Transverse colon (tissue), 4 donors: ENCODE measurements at regions not wholly inside any gene's neighbourhood (a gene's known extent, or its start where the extent isn't known, plus 50 kb on each side); places are given as distances from the start of the nearest gene placed in this dataset.

ENCODE experiments used
- DNase-seq: peaks from one replicate; pipeline ENCODE4 v3.0.0-alpha.2; 2019
- H3K27ac ChIP-seq, 4 donors: fragments of 200-600 bp; sonication (generic); 2 replicates each; pipeline ENCODE4 v1.5.1; 2016 to 2018; ENCODE audit warnings: inconsistent platforms in 4 of 4
- H3K27me3 ChIP-seq: fragments of 200-600 bp; sonication (generic); 2 replicates; pipeline ENCODE4 v1.5.1; 2017; ENCODE audit warnings: inconsistent platforms
- H3K36me3 ChIP-seq, 4 donors: fragments of 200-600 bp; sonication (generic); 2 replicates each; pipeline ENCODE4 v1.5.1; 2017 to 2019; ENCODE audit warnings: inconsistent platforms in 4 of 4
- H3K4me1 ChIP-seq, 4 donors: fragments of 200-600 bp; sonication (generic); 2 replicates each; pipeline ENCODE4 v1.5.1; 2017 to 2020; ENCODE audit warnings: inconsistent platforms in 4 of 4
- H3K4me3 ChIP-seq, 4 donors: fragments of 200-600 bp; sonication (generic); 1 replicate in 1 of 4; 2 replicates in 3 of 4; pipeline versions ENCODE4 v1.5.1 to v1.6.1; 2017 to 2019; ENCODE audit warnings: inconsistent platforms in 4 of 4
- H3K9me3 ChIP-seq, 2 donors: fragments of 200-600 bp; sonication (generic); 2 replicates each; pipeline ENCODE4 v1.5.1; 2017 to 2019; ENCODE audit warnings: inconsistent platforms in 2 of 2
- CTCF ChIP-seq, 5 experiments: fragments of 200-600 bp in 3 of 5; fragments of 450-650 bp in 2 of 5; sonication (generic) in 3 of 5; IDR thresholded peaks; 1 replicate in 2 of 5; 2 replicates in 3 of 5; pipeline ENCODE4 v1.5.1; 2016 to 2017; ENCODE audit warnings: antibody characterized with exemption in 5 of 5, inconsistent platforms in 3 of 5, mild to moderate bottlenecking in 2 of 5, moderate library complexity in 1 of 5
- EP300 ChIP-seq: sonication (generic); formaldehyde crosslinking; IDR thresholded peaks from one replicate; pipeline ENCODE4 v1.6.1; 2017; ENCODE audit warnings: antibody characterized with exemption, low read depth
- POLR2A ChIP-seq: fragments of 450-650 bp; IDR thresholded peaks from one replicate; pipeline ENCODE4 v1.6.1; 2016; ENCODE audit warnings: antibody characterized with exemption, mild to moderate bottlenecking, moderate library complexity
- POLR2AphosphoS5 ChIP-seq, 3 donors: sonication (generic); formaldehyde crosslinking; IDR thresholded peaks; one replicate each; pipeline ENCODE4 v1.6.1; 2016; ENCODE audit warnings: antibody characterized with exemption in 3 of 3
- WGBS, 2 donors: methylation state at CpG; one replicate each; pipeline ENCODE4 v1.1.5; 2018; ENCODE audit warnings: low coverage in 1 of 2; 5-methylcytosine and 5-hydroxymethylcytosine counted together
- in situ Hi-C, 4 donors: fragments of 200-750 bp; cut with MboI; loops; one replicate each; pipeline versions ENCODE4 v1.15.0 to v1.15.1; 2017; ENCODE audit warnings: low sequenced_read_pairs in 3 of 4, low pct_ligation_motif_present in 1 of 4, low pct_unique_long_range_greater_than_20kb in 1 of 4
- intact Hi-C: fragments of 100-400 bp; cut with DNase I; formaldehyde crosslinking; loops from one replicate; pipeline ENCODE4 v1.15.1; 2023; ENCODE audit warnings: low total_unique reads

- DNase-seq = no peak
Observed at GRCh38 chr5:98700730-98701129, 72.7 kb upstream of the RGMB start.

GRCh38 chr5:98705841-98706240 lies 67.6 kb upstream of the RGMB start:
- intact Hi-C loops = no loop called here
- 88 to 92% methylated on average over 2 of the region's 2 CpGs for WGBS, 2 donors
- no peak overlapping the region for H3K27ac ChIP-seq

More at GRCh38 chr5:98700730-98701129, 72.7 kb upstream of the RGMB start:
- WGBS, 2 donors = 81% methylated on average over 2 of the region's 2 CpGs; no CpG with 5 or more reads in 1 of the 2 donors
- Histone ChIP-seq H3K4me3 (no peak overlapping the region), H3K27me3 (no peaks in the 10 kb centered on the region), H3K9me3 (peaks cover 0 to 5% of the 10 kb centered on the region in 2 donors), H3K4me1 (no peaks in the 10 kb centered on the region), H3K27ac (no peak overlapping the region), H3K36me3 (no peaks in the 10 kb centered on the region)
- TF ChIP-seq POLR2AphosphoS5 (IDR thresholded peaks at IDR 0.05) = no peak
- no peak for TF ChIP-seq CTCF (IDR thresholded peaks at IDR 0.05)
- TF ChIP-seq EP300 = no peak
- no peak for TF ChIP-seq POLR2A
- intact Hi-C loops = no loop called here
- in situ Hi-C loops = no loop called here

GRCh38 chr5:98709681-98710080 lies 63.8 kb upstream of the RGMB start:
- no peaks in the 10 kb centered on the region for H3K36me3 ChIP-seq
- WGBS, 2 donors = 78 to 90% methylated on average over 1 of the region's 1 CpG
- H3K9me3 ChIP-seq = no peaks in the 10 kb centered on the region
- no peak overlapping the region for H3K27ac ChIP-seq
- intact Hi-C loops = no loop called here
- TF ChIP-seq EP300 (no peak), CTCF (IDR thresholded peaks at IDR 0.05) (no peak), POLR2AphosphoS5 (IDR thresholded peaks at IDR 0.05) (no peak), POLR2A (no peak)
- DNase-seq = no peak
- no peak overlapping the region for H3K4me3 ChIP-seq
- in situ Hi-C loops = no loop called here
- no peaks in the 10 kb centered on the region for H3K27me3 ChIP-seq
- H3K4me1 ChIP-seq = no peaks in the 10 kb centered on the region

More at GRCh38 chr5:98705841-98706240, 67.6 kb upstream of the RGMB start:
- Histone ChIP-seq H3K36me3 (no peaks in the 10 kb centered on the region), H3K4me1 (no peaks in the 10 kb centered on the region), H3K27me3 (no peaks in the 10 kb centered on the region), H3K9me3 (peaks cover 0 to 5% of the 10 kb centered on the region in 2 donors), H3K4me3 (no peak overlapping the region)
- DNase-seq = no peak
- TF ChIP-seq EP300 (no peak), POLR2AphosphoS5 (IDR thresholded peaks at IDR 0.05) (no peak), POLR2A (no peak), CTCF (IDR thresholded peaks at IDR 0.05) (no peak)
- in situ Hi-C loops = no loop called here

GRCh38 chr5:98713027-98713426 lies 60.4 kb upstream of the RGMB start:
- TF ChIP-seq POLR2AphosphoS5 (IDR thresholded peaks at IDR 0.05) (no peak), POLR2A (no peak), EP300 (no peak), CTCF (IDR thresholded peaks at IDR 0.05) (no peak)
- no peak overlapping the region for H3K27ac ChIP-seq
- in situ Hi-C loops = no loop called here

More at GRCh38 chr5:98713027-98713426, 60.4 kb upstream of the RGMB start:
- H3K36me3 ChIP-seq = no peaks in the 10 kb centered on the region
- no peaks in the 10 kb centered on the region for H3K4me1 ChIP-seq
- intact Hi-C loops = no loop called here
- no peaks in the 10 kb centered on the region for H3K27me3 ChIP-seq
- H3K9me3 ChIP-seq = no peaks in the 10 kb centered on the region
- no peak for DNase-seq
- no peak overlapping the region for H3K4me3 ChIP-seq
